HG02943 (cell line): ENCODE measurements at regions not wholly inside any gene's neighbourhood (a gene's known extent, or its start where the extent isn't known, plus 50 kb on each side); places are given as distances from the start of the nearest gene placed in this dataset.
"Not testable (repeated sequence)": the region's sequence is repeated elsewhere in the genome, so short reads cannot be mapped to it uniquely, and the experiment has no call there.

Experiments
- ATAC-seq: cut with Tn5 transposase; IDR thresholded peaks from one replicate; pipeline ENCODE4 v1.9.1; 2021; ENCODE audit warnings: mild to moderate bottlenecking, low read depth, moderate library complexity; ENCODE audit not compliant: unreplicated experiment

GRCh38 chr4:188282471-188283232 lies 143.4 kb downstream of the TRIML1 start:
- ATAC-seq, result no peak

DNA sequence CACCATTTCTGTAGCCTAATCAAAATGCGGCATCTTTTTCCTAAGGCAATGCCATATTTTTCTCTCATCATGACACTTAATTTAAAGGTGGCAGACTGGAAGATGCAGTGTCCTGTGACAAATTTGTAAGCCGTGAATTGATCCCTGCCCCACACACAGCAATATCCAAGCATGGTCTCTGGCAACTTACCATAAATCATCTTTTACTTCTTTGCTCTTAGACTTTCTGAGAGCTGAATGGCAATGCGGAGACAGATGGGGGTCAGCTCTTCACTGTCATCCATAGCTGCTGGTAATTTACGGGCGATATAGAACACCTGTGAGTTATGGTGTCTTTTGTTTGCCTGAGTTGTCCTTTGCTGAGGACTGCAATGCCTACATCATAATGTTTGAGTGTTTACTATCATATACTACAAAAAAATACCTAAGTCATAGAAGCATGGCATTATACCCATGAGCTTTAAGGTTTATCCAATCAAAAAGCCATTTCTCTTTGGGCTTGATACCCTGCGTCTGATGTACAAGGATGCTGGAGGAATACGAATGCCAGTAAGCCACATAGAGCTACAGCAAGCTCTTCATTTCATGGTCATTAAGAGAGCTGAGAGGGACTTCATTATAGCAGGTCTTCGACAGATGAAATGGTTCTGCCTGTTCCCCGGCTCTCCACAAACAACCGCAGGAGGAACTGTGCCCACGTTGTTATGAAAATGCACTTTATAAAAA lies 148.1 kb downstream of the TRIML1 start:
- ATAC-seq, result no peak

GRCh38 chr4:188289531-188290125 lies 150.4 kb downstream of the TRIML1 start:
- ATAC-seq, result no peak

DNA sequence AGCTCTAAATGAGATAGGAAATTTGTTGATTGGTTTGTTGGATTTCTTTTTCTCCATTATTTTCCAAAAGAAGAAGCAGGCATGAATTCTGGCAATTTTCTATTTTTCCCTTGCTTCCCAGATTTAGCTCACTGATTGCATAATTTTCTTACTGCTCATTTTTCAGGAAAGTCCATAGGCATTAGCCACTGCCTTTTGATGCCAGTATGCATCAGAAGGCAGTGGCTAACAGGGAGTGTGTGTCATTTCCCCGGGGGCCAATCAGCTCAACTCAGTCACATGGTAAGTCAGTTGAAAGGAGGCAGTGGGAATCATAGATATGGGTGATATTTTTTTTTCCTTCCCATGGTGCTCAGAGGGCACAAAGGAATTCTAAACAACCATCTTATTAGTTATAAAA lies 156.7 kb downstream of the TRIML1 start:
- no peak for ATAC-seq

- ATAC-seq, result no peak
These were observed 157.1 kb downstream of the TRIML1 start for GRCh38 chr4:188296331-188296730.

DNA sequence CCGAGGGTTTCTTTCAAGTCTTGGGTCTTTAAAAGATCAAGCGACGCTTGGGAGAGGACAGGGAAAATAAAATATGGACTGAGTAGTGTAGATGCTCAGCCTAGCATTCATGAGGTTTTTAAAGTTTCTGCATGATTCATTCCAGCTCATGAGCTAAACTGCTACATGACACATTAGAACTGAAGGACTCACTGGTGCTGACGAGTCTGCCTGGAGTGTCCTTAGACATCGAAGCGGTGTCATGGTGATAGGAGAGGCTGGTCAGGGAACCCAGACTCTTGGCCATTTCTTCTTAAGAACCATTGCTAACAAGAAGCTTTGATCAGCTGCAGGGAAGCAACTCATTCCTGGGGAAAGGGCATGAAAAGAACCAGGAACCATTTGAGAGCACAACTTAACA lies 158.6 kb downstream of the TRIML1 start:
- ATAC-seq, result no peak

- no peak for ATAC-seq
These were observed 159.9 kb downstream of the TRIML1 start for GRCh38 chr4:188299161-188299560.

- no peak for ATAC-seq
These were observed 161.1 kb downstream of the TRIML1 start for GRCh38 chr4:188300385-188300784.

GRCh38 chr4:188305690-188306089 lies 166.4 kb downstream of the TRIML1 start:
- no peak for ATAC-seq

DNA sequence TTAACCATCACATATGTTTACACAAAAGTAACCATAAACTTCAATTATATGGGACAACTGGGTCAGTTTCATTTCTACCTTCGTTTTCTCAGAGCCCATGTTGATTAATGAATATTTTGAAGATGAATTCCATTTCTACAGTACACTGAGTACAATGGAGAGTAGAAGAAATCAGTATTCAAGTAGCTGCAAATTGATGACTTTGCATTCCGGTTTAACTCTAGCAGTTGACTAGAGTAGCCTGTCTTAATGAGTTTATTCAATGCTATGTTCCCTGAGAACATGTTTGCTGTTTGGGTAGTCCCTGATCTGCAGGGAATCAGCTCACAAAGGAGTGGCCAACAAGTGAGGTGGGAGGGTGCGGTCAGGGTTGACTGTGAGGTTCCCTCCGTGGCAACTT lies 168.3 kb downstream of the TRIML1 start:
- no peak for ATAC-seq

- no peak for ATAC-seq
These were observed 168.9 kb downstream of the TRIML1 start for GRCh38 chr4:188308142-188308541.

DNA sequence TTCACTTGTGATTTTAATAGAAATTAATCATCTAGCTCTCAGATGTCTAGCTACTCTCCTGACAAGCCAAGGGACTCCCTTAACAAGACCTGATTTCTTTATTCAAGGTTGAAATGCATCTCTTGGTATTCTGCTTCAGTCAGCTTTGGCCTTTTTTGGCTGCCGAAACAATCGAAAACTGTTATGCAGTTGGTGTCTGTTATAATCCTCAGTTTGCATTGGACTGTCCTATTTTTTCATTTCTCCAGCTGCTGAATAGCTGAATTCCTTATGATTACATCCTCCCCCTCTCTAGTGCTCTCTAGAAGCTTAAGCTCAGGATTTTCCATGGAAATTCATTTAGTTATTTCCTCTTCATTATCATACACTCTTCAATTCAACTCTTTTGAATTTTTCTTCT lies 177.2 kb downstream of the TRIML1 start:
- ATAC-seq, result no peak

GRCh38 chr4:188328966-188329365 lies 189.7 kb downstream of the TRIML1 start:
- no peak for ATAC-seq

DNA sequence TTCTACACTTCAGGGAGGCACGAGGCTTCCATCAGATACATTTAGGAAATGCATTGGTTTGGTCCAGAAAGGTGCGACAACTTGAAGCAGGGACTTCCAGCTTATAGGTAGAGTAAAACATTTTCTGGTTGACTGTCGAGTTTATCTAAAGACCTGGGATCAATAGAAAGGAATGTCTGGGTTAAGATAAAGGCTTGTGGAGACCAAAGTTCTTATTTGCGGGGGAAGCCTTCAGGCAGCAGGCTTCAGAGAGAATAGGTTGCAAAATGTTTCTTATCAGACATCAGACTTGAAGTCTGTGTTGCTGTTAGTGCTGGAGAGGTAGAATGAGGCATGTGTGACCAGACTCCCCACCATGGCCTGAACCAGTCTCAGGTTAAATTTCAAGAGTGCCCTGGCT lies 190.3 kb downstream of the TRIML1 start:
- no peak for ATAC-seq

DNA sequence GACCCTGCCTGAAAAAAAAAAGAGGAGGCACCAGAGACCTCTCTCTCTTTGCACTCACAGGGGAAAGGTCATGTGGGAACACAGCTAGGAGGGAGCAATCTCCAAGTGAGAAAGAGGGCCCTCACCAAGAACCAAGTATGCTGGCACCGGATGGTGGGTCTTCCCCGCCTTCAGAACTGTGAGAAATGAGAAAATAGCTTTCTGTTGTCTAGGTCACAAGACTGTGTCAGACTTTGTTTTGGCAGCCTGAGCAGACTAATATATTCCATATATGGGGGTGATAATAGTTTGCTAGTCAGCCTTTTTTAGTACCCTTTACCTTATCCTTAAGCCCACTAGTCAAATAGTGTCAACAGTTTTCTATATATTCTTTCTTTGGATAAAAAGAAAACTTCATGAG lies 193.0 kb downstream of the TRIML1 start:
- ATAC-seq, result no peak

- no peak for ATAC-seq
These were observed 197.7 kb downstream of the TRIML1 start for GRCh38 chr4:188336891-188337290.

GRCh38 chr4:188341428-188341827 lies 202.2 kb downstream of the TRIML1 start:
- no peak for ATAC-seq

DNA sequence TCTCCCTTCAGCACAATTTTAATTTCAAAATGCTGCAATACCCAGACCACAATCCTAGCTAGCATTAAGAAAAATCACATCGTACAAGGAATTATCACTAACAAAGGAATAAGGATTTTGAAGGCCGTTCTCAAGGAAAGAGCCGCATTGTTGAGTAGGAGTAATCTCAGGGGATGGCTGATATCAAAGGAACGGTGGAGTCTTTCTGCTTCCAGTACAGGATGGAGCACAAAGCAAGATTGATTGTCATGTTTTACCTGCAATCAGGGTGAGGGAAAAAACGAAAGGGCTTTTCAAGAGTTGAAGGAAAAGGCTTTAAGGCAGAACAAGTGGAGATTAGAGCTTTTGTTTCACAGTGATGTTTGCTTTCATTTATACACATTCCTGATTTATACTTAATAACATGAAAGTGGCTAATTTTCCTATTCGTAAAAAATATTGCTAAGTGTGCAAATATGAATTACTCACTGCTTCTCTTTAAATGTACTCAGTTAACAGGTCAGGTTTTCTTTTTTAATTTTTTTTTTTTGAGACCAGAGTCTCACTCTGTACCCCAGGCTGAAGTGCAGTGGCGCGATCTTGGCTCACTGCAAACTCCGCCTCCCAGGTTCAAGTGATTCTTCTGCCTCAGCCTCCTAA lies 207.0 kb downstream of the TRIML1 start:
- ATAC-seq, result no peak

DNA sequence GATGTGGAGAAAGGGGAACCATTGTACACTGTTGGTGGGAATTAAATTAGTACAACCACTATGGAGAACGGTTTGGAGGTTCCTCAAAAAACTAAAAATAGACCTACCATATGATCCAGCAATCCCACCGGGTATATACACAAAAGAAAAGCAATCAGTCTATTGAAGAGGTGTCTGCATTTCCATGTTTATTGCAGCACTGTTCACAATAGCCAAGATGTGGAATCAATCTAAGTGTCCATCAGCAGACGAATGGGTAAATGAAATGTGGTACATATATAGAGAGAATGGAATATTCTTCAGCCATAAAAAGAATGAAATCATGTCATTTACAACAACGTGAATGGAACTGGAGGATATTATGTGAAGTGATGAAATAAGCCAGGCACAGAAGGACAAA lies 208.1 kb downstream of the TRIML1 start:
- no peak for ATAC-seq

GRCh38 chr4:188349569-188349968 lies 210.3 kb downstream of the TRIML1 start:
- ATAC-seq, result not testable (repeated sequence)

GRCh38 chr4:188363196-188363595 lies 224.0 kb downstream of the TRIML1 start:
- ATAC-seq, result no peak
